Adrenal gland (tissue), 5 donors: ENCODE measurements at regions not wholly inside any gene's neighbourhood (a gene's known extent, or its start where the extent isn't known, plus 50 kb on each side); places are given as distances from the start of the nearest gene placed in this dataset.

Experiments
- CTCF ChIP-seq, 6 experiments: fragments of 450-650 bp in 4 of 6; fragments of 200-600 bp in 2 of 6; sonication (generic) in 1 of 6; IDR thresholded peaks; 1 replicate in 5 of 6; 2 replicates in 1 of 6; pipeline versions ENCODE4 v1.5.1 to v1.8.0; 2016 to 2021; ENCODE audit warnings: antibody characterized with exemption in 6 of 6, mild to moderate bottlenecking in 2 of 6, moderate library complexity in 1 of 6
- POLR2A ChIP-seq, 2 donors: fragments of 450-650 bp; IDR thresholded peaks; one replicate each; pipeline ENCODE4 v1.6.1; 2017; ENCODE audit warnings: antibody characterized with exemption in 2 of 2, mild to moderate bottlenecking in 2 of 2, moderate library complexity in 1 of 2
- donor health status: DM: no; HTN: no; CAD: no.

GRCh38 chr15:26087395-26087794 is 224.3 kb upstream of the ATP10A start:
- no peak for TF ChIP-seq CTCF (IDR thresholded peaks at IDR 0.05)
- no peak for TF ChIP-seq POLR2A (IDR thresholded peaks at IDR 0.05)
